ENCODE measurements at regions not wholly inside any gene's neighbourhood (a gene's known extent, or its start where the extent isn't known, plus 50 kb on each side); places are given as distances from the start of the nearest gene placed in this dataset.
"Not testable (repeated sequence)": the region's sequence is repeated elsewhere in the genome, so short reads cannot be mapped to it uniquely, and the experiment has no call there.

- H3K4me3 ChIP-seq (ENCODE audit: low read depth, poor library complexity, severe bottlenecking), result no peak overlapping the region
- peak in 1 of 2 donors; percentile 86 for DNase-seq (ENCODE audit: low spot score in 2 of 2)
- TF ChIP-seq CTCF (IDR thresholded peaks at IDR 0.05) (no peak), POLR2A (IDR thresholded peaks at IDR 0.05) (no peak)
- intact Hi-C loops (cut with DNase I; ENCODE audit: low total_unique reads), result no loop called here
- WGBS, 2 donors, result 5 to 6% methylated on average over 37 to 43 of the region's 44 CpGs
Measured at GRCh38 chr9:97220894-97221477, 86.5 kb upstream of the CCDC180 start.

GRCh38 chr9:97220396-97220795 lies 87.1 kb upstream of the CCDC180 start:
- intact Hi-C loops (cut with DNase I; ENCODE audit: low total_unique reads); H3K4me3 ChIP-seq (ENCODE audit: low read depth, poor library complexity, severe bottlenecking); DNase-seq (ENCODE audit: low spot score in 2 of 2): not testable (repeated sequence)
- WGBS, 2 donors, result 36 to 40% methylated on average over 3 of the region's 3 CpGs

- intact Hi-C loops (cut with DNase I; ENCODE audit: low total_unique reads), result not testable (repeated sequence)
- 48 to 61% methylated on average over 11 of the region's 12 CpGs for WGBS, 2 donors
Measured at GRCh38 chr9:97219443-97220140, 87.9 kb upstream of the CCDC180 start.

GRCh38 chr9:97215127-97215526 lies 92.3 kb upstream of the CCDC180 start:
- intact Hi-C loops (cut with DNase I; ENCODE audit: low total_unique reads); DNase-seq (ENCODE audit: low spot score in 2 of 2); H3K4me3 ChIP-seq (ENCODE audit: low read depth, poor library complexity, severe bottlenecking): not testable (repeated sequence)
- WGBS, 2 donors, result 88 to 92% methylated on average over 8 to 10 of the region's 10 CpGs

More at GRCh38 chr9:97219443-97220140, 87.9 kb upstream of the CCDC180 start:
- DNase-seq (ENCODE audit: low spot score in 2 of 2); H3K4me3 ChIP-seq (ENCODE audit: low read depth, poor library complexity, severe bottlenecking): not testable (repeated sequence)

GRCh38 chr9:97214556-97214955 lies 92.9 kb upstream of the CCDC180 start:
- H3K4me3 ChIP-seq (ENCODE audit: low read depth, poor library complexity, severe bottlenecking); intact Hi-C loops (cut with DNase I; ENCODE audit: low total_unique reads); DNase-seq (ENCODE audit: low spot score in 2 of 2): not testable (repeated sequence)
- WGBS, 2 donors, result 83 to 84% methylated on average over 6 of the region's 6 CpGs

DNA sequence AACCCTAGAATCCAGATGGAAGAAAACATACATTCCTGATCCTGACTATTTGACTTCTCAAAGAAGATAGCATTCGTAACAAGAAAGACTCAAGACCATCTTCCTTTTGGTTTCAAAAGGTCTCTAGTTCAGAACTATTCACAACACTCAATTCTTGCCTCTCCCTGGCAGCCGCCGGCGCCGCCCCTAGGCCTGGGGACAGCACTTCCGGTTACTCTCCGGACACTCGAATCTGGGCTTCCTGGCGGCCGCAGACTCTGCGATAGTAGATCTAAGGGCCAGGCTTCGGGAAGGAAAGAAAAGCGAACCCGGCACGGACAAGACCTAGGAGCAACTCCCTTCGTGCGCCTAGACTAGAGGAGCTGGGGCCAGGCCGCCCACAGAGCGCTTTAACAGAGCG lies 107.8 kb upstream of the CCDC180 start:
- 95 to 98% methylated on average over 19 to 20 of the region's 20 CpGs for WGBS, 2 donors
- H3K4me3 ChIP-seq (ENCODE audit: low read depth, poor library complexity, severe bottlenecking); DNase-seq (ENCODE audit: low spot score in 2 of 2); intact Hi-C loops (cut with DNase I; ENCODE audit: low total_unique reads): not testable (repeated sequence)

DNA sequence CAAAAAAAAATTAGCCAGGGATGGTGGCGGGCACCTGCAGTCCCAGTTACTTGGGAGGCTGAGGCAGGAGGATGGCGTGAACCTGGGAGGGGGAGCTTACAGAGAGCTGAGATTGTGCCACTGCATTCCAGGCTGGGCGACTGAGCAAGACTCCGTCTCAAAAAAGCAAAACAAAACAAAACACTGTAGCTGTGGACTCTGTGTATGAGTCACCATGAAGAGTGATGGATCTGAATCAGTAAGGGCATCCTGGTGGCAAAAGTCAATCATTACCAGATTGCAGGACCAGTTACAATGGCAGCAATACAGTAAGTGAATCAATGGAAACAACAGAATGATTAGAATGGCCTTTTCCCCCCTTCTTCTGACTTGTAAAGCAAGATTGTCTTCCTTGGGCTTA lies 113.7 kb upstream of the CCDC180 start:
- intact Hi-C loops (cut with DNase I; ENCODE audit: low total_unique reads); H3K4me3 ChIP-seq (ENCODE audit: low read depth, poor library complexity, severe bottlenecking); DNase-seq (ENCODE audit: low spot score in 2 of 2): not testable (repeated sequence)
- WGBS, 2 donors, result 88 to 91% methylated on average over 4 of the region's 4 CpGs

GRCh38 chr9:97188545-97188944 lies 118.9 kb upstream of the CCDC180 start:
- whole genome bisulfite sequencing, 2 donors, result 73 to 79% methylated on average over 3 of the region's 3 CpGs
- intact Hi-C loops (cut with DNase I; ENCODE audit: low total_unique reads), result no loop called here
- H3K4me3 ChIP-seq (ENCODE audit: low read depth, poor library complexity, severe bottlenecking), result no peak overlapping the region

DNA sequence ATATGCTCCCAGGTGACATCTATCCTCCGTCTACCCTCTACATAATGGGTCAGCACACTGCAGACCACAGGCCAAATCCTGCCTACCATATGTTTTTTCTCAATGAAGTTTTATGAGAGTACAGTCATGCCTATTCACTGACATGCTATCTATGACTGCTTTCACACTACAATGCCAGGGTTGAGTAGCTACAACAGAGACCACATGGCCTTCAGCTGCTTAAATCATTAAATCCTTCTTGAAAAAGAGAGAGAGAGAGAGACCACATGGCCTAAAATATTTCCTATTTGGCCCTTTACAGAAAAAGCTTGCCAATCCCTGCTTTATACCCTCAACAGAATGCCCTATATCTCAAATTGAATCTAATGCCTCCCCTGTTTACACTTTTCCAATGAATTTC lies 119.8 kb upstream of the CCDC180 start:
- intact Hi-C loops (cut with DNase I; ENCODE audit: low total_unique reads); DNase-seq (ENCODE audit: low spot score in 2 of 2): not testable (repeated sequence)
- WGBS, 2 donors, result 72 to 78% methylated on average over 1 of the region's 1 CpG

More at GRCh38 chr9:97188545-97188944, 118.9 kb upstream of the CCDC180 start:
- DNase-seq (ENCODE audit: low spot score in 2 of 2), result no peak
- TF ChIP-seq CTCF (IDR thresholded peaks at IDR 0.05), result no peak
- no peak for TF ChIP-seq POLR2A (IDR thresholded peaks at IDR 0.05)

More for the DNA sequence above, 119.8 kb upstream of the CCDC180 start:
- H3K4me3 ChIP-seq (ENCODE audit: low read depth, poor library complexity, severe bottlenecking), result not testable (repeated sequence)
